ENCODE measurements at regions not wholly inside any gene's neighbourhood (a gene's known extent, or its start where the extent isn't known, plus 50 kb on each side); places are given as distances from the start of the nearest gene placed in this dataset.
"Not testable (repeated sequence)": the region's sequence is repeated elsewhere in the genome, so short reads cannot be mapped to it uniquely, and the experiment has no call there.

DNA sequence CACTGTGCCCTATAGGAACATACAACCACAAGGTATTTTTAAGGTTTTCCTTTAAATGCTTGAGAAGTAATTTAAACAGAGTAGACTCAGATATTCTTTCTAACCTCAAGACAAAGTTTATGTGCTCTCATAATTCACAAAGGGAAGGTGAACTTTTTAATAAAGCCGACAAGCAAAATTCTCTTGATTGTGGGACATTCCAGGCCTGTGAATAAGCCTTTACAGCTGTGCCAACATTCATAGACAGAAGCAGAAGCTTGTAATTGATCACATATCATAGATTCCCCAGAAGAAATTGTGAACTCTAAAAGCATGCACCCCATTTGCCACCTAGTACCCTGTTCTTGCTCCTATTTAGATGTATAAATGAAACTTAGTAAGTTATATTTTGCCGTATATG, 1107.8 kb upstream of the SEMA6A start:
- no peak for FAIRE-seq

DNA sequence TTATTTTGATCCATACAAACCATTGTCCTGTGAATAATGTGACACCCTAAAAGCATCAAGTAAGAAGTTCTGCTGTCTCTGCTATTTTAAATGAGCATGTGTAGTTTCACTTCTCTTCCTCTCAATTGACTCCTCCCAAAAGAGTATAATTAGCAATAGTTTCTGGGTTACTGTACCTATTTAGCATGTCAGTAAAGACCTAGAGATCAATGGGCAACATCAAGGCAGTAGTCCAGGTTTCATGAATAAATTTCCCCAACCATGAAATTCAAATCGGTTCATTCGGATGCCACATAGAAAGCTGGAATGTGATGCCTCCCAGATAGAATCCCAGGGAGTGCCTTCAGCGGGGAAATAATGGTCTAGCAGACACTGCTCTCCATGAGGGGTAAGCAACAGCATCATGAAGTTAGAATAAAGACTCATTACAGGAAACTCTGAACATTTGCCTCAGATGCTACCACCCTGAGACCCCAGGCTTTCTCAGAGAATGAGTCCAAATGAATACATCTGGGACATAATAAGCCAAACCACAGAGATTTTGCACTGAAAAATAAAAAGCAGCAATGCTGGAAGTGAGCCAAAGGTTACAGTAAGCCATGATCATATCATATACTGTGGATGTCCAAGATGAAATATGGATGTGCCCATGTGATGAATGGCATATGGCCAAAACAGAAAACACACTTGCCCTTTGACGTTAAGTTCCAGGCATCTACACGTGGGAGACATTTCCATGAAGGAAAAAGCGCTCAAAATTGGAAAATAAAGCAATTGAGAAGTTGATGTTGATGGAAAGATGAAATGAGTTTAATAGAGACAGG, 1107.0 kb upstream of the SEMA6A start:
- no peak for FAIRE-seq

DNA sequence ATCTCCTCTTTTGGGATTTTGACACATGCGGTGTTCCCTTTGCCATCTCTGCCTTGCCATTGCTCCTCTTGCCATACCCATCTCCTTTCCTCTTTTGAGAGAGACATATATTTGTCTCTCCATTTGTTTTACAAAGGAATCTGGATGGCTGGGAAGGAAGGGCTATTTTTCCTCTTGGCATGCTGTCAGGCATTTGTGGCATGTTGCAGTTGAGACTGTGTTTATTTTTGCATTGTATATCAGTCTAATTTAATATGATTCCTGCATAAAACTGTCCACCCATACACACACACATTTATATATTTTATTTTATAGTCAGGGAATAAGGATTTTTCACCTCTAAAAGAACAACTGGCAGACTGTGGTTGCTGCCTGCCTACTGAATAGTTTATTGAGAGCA, 1105.8 kb upstream of the SEMA6A start:
- FAIRE-seq, result no peak

DNA sequence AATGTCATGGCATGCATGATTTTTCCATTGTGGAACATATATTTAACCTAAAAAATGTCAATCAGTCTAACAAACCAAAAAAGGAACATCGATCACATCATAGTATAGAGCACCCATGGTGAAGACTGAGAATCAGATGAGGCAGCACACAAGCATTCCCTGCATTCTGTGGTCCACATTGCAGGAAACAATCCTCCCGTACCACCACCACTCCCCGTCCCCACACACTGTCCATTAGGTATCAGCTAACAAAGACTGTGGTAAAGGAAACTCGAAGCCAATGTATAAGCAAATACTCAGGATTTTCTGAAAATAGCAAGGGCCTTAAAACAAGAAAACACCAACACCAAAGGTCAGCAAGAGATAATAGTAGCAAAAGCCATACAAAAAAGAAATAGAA, 1104.4 kb upstream of the SEMA6A start:
- no peak for FAIRE-seq

DNA sequence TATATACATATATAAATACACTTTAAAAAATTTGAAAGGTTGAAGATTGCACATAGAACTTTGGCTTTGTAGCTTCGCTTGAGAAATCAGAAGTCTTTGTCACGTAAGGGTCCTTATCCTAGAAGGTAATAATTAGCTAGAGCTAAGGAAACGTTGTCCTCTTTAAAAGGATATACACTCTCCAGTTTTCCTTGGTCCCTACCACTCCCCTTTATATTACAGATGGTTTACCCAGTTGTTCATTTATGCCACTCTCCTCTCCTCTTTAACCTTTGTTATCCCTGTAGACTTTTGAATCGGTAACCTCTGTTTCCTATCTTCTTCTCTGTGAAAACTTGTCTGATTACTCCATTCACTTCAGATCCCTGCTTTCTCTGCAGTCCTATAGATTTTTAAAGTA, 1101.0 kb upstream of the SEMA6A start:
- FAIRE-seq, result no peak

DNA sequence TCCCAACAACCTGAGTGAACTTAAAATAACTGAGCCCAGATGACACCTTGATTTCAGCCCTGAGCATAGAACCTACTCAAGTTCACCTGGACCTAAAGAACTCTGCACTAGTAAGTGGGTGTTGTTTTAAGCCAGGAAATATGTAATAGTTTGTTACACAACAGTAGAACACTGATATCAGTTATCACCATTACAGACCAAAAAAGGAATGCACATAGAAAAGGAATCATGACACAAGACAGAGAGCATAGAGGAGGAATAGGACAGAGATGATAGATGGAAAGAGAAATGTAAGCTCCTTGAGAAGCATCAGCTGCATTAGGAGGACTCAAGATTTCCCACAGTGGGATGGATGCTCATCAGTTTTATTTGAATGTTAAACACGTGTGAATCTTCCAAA, 1096.9 kb upstream of the SEMA6A start:
- no peak for FAIRE-seq

DNA sequence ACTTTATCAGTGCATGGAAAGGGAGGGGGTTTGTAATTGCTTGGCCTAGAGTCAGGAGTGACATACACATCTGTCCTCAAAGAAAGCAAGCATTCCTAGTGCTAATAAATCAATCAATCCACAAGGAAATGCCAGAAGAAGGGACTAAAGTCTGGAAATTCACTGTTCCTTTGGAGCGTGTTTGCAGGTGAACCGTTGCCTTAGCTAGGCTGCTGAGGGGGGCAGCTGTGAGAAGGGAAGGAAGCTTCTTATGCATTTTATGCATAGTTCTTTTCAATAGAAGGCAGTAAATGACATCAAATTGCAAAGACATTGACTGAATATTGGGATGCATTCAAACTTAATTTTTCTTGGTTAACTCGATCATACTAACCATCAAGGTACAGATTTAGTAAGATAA, 1092.5 kb upstream of the SEMA6A start:
- no peak for FAIRE-seq

DNA sequence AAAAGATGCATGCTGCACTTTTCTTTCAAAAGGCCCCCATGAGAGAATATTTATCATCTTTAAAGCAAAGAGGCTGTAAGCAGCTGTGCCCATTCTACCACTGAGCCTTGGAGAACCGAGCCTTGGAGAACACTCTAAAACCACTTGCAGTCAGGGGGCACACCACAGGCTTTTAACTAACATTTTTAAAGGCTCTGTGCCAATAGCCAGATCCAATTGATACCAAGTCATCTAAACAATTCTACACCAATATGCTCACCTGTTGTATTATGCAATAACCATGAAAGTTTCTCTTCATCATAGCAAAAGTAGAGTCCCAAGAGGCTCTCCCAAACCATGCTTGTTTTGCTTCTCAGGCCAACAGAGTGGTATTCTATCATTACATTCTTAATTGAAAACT, 1090.5 kb upstream of the SEMA6A start:
- no peak for FAIRE-seq

DNA sequence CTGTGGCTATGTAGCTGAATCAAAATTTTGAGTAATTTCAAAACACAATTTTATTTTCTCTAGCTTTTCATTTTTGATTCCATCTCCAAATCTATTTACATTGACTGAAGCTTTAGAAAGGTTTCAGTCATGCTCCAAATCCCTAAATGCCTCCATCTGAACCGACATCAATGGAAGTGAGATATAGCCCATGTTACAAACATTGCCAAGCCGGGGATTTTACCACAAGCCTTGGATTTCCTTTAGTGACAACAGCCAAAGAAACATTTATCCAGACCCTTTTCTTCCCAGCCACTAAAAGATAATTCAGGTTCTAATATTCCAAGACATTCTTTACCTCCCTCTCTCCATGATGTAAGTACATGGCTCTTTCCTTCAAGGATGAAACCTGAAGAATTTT, 1087.7 kb upstream of the SEMA6A start:
- FAIRE-seq, result no peak

DNA sequence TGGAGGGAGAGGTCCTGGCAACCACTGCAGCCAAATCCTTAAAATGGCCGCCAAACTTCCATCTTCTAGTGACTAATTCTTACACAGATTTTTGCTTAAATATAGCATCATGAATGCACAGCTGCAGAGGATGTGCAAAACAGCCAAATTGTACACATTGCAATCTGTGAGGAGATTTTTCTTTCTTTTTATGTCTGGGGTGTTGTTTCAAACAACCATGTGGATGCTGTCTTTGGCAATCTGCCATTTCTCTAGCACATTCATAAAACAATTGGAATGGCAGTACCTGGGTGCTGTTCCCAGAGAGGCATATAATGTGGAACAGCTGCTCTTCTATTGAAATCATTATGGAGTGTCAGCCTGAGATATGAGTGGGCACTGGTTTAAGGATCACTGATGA, 1082.9 kb upstream of the SEMA6A start:
- FAIRE-seq, result no peak

DNA sequence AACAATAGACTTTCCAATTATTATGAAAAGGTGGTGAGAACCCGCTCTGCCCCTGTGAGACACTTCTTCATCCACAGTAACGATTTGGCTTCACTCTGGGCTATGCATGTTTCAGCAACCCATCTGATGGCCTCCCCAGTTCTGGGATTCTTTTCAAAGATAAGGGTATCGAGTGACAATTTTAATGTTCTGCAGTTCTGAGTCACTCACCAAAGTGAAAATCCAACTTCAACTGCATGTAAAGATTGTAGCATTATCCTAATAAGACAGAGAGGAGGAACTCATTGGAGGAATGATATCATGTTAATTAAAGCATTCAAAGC, 1078.3 kb upstream of the SEMA6A start:
- no peak for FAIRE-seq

DNA sequence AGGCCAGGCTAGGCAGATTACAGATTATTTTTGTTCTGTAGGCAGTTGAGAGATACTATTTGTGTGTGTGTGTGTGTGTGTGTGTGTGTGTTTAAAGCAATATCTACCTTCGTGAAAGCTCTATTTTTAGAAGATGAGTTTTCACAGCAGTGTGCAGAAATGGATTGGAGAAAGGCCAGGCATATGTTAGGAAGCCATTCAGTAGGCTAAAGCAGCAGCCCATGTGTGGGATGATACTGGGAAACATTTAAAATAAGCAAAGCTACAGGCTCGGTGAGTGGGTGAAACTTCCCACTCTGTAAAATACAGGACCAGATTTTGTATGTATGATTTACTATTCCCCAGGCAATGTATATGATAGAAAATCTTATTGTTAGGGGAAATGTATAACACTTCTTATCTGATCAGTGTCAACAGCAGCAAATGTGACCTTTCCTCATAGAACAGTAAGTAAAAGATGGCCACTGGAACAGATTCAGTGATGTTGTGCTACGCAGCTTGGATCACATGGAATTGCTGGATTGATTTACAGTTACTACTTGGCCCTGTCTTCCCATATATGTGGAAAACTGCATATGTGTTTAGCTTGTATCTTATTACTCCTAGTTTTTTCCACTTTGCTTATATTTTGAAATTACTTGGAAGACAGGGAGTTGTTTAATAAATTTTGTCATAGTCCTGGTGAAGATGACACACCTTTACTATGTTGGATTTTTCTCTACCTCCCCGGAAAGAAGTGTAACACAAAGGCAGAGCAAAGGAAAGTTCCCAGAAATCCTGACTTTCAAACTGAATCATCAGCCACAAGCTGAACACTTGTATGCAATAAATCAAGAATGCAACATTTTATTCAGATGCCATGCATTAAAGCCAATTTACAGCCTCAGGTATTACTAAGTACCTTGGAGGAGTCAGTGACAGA, 1077.7 kb upstream of the SEMA6A start:
- FAIRE-seq, result no peak

DNA sequence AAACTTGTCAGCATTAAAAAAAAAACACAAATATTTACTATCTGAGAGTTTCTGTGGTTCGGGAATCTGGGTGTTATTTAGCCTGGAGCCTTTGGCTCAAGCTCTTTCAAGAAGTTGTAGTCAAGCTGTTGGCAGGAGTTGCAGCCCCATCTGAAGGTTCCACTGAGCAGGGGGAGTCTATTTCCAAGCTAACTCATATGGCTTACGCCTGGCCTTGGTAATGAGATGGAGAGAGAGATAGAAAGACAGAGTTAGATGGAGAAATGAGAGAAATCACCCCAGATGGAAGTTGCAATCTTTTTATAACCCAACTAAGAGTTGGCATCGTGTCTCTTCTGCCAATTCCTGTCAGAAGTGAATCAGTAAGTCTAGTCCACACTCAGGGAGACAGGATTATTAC, 1075.2 kb upstream of the SEMA6A start:
- no peak for FAIRE-seq

DNA sequence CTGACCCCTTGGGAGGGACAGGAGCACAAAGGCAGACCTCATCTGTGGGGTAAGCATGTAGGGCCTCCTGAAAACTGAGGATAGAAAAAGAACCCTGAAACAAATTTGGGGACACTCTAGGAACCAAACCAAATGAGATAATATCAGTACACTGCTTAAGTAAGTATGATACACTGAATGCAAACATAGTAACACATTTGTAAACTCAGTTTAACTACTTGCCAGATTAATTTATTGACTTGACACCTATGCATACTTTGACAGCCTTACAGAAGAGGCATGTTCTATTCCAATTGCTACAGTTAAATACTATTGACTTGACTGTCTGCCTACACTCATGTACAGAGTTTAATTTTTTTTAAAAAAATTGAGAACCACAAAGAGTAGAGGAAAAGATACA, 1070.8 kb upstream of the SEMA6A start:
- no peak for FAIRE-seq

DNA sequence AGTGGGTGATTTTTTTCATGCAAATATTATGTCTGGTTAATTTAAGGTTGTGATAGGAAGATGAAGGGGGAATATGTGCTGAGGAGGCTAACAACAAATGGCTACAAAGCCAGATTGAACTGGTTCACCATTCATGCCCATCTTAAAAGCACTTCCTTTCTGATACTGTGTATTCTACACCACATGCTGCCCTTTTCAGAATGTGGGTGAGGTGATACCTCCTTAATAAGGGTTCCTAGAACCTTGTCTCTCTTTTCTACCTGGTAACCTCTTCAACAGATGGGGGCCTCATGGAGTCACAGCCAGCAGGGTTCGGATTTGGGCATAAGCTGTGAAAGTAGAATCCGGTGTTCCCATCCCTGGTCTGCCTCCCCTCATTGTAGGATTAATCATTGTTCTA, 1064.0 kb upstream of the SEMA6A start:
- FAIRE-seq, result no peak

DNA sequence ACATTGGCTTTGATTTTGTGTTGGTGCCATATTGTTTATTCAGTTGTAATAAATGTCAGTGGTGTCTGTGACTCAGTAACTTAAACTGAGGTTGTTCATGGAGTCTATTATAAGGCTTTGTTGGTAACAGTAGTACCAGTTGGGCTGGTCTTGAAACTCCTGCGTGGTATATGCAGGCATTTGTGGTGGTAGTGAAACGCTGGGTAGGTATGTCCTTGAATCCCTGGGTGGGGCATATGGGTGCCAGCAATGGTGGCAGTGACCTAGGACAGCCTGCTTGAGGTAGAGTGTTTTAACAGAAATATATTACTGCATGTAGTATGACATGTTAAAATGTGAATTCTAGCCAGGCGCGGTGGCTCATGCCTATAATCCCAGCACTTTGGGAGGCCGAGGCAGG, 1058.5 kb upstream of the SEMA6A start:
- FAIRE-seq, result no peak

DNA sequence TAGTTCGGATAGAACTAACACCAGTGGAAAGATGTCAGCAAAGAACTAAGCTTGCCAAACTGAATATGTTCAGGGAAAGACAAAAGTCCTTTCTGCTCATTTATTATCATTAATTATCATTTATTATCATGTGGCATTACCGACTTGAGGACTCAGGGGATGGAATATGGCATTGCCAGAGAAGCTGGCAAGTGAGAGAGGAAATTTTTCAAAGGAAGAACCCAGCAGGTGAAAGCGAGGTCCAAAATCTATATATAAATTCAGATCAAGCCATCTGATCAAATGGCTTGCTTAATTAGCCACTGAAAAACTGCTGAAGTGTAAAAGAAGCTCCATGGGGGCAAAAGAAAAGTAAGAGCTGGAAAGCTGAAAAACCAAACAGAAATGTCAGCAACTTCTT, 1049.6 kb upstream of the SEMA6A start:
- FAIRE-seq, result no peak

DNA sequence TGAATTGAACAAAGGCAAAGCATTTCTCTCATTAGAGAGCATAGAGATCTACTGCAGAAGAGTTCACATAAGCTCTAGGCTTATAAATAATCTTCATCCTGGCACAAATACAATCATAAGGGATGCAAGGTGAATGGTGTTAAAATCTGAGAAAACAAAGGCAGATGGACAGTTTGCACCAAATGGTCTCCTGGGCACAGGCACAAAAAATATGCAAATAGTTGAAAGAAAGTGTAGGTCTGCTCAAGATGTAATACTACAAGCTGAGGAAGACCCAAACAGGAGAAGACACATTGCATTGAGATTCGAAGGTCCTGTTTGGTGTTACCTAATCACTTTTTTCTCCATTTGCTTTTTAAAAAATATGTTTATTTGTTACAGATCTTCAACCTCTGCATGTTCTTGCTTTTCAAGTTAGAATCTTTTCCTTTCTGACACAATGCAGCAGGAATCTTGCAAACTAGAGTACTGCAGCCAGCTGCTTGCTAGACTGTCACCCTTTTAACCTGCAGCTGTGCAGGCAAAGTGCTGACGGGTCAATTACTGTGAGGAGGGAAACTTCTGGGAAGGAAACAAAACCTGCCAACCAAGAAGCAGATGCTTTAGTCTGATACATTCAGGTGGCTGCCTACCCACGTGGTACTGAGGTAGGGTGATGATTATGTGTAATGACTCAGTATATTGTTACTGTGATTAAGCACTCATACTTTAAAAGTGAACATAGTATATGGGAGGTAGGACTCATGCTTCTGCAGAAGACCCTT, 1048.6 kb upstream of the SEMA6A start:
- FAIRE-seq, result no peak

DNA sequence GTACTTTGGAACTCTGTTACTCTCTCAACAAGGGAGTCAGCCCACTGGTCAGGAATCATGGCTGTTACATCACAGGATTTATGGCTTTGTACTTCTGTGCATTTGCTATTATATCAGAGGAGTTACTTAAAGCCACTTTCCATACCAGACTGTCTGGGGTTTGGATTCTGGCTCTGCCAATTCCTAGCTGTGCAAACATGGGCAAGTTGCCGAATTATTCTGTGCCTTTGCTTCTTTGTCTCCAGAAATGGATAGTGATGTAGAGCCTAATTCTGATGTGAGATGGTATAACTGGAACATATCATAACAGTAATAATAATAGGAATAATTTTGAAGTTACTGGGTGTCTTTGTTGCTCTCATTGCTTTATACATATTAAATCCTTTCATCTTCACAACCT, 1047.3 kb upstream of the SEMA6A start:
- no peak for FAIRE-seq

DNA sequence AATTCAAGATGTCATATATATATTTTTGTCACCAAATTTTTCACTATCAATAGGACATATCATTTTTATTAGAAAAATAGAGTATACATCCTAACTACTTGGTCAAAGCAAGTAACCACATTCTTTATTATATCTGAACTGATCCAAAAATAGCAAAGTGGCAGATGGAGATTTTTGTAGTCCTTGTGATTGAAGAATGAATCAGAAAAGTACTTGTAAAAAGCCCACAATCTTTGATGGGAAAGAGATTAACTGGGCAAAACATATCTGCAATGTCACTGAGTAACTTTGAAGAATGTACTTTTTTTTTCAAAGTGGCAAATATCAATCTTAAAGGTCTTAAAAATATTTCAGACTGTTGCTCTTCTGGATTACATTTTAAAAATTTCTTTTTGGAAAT, 1040.6 kb upstream of the SEMA6A start:
- no peak for FAIRE-seq

DNA sequence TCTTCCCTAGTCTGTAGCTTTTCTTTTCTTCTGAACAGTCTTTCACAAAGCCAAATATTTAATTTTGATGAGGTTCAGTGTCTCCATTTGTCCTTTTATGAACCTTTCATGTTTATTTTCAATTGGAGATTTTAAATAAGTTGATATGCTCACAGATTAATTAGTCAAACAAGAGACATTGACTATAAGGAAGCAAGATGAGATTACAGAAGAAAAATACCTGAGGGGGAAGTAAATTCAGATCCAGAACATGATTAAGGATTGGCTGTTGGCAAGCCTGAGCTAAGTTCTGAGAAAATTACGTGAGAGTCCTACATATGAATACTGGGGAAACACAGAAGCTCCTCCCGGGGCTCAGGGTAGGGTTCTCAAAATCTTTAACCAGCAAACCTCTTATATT, 1039.8 kb upstream of the SEMA6A start:
- no peak for FAIRE-seq

DNA sequence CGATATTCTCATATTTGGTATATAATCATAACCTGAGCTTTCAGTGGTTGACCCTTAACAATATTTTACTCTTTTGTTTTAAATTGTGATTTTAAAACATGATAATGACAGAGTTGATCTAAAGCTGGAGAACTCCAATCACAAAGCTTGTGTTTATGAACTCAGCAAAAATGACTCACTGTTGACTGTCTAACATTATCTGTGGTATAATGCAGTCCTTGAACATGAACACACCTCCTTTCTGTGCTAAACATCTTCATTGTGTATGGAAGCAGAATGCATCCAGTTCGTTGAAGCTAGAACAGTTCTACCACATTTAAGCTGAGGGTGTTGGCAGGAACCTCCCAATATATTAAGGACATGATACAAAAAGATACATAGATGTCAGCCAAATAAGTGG, 1030.2 kb upstream of the SEMA6A start:
- FAIRE-seq, result no peak

DNA sequence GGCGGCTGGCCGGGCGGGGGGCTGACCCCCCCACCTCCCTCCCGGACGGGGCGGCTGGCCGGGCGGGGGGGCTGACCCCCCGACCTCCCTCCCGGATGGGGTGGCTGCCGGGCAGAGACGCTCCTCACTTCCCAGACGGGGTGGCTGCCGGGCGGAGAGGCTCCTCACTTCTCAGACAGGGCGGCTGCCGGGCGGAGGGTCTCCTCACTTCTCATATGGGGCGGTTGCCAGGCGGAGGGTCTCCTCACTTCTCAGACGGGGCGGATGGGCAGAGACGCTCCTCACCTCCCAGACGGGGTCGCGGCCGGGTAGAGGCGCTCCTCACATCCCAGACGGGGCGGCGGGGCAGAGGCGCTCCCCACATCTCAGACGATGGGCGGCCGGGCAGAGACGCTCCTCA, 1025.2 kb upstream of the SEMA6A start:
- FAIRE-seq, result not testable (repeated sequence)

DNA sequence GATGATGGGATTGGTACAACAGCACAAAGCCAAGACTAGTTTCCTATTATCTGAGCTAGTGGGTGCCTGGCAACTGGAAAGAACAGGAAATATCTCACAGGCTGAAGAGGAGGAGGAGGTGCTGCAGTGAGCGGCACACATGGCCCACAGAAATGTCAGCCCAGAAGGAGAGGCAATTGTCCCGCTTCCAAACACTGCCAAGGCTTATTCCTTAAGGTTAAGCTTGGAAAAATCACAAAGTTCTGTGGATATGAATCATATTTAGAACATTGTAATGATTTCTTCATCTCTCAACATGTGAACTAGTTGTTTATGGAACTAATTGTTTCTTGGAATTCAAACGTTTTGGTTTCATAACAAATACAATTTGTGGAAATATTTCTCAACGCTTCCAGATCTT, 1019.5 kb upstream of the SEMA6A start:
- FAIRE-seq, result no peak
